AG09309 (cell line): ENCODE measurements at regions not wholly inside any gene's neighbourhood (a gene's known extent, or its start where the extent isn't known, plus 50 kb on each side); places are given as distances from the start of the nearest gene placed in this dataset.
"Not testable (repeated sequence)": the region's sequence is repeated elsewhere in the genome, so short reads cannot be mapped to it uniquely, and the experiment has no call there.

Source experiments
- DNase-seq: peaks from one replicate; pipeline ENCODE4 v3.0.0-alpha.2; 2010; ENCODE audit warnings: low read depth
- H3K4me3 ChIP-seq: 2 replicates; pipeline ENCODE4 v1.5.1; 2011; ENCODE audit warnings: mild to moderate bottlenecking, low read depth, low read length, moderate library complexity; ENCODE audit not compliant: control insufficient read depth
- TF ChIP-seq, protein P1 (sequence below): IDR thresholded peaks from 2 replicates; pipeline ENCODE4 v1.5.1; 2011; ENCODE audit warnings: mild to moderate bottlenecking, low read depth, low read length, inconsistent platforms; ENCODE audit not compliant: insufficient read depth, control insufficient read depth; ENCODE audit errors: missing control alignments

DNA sequence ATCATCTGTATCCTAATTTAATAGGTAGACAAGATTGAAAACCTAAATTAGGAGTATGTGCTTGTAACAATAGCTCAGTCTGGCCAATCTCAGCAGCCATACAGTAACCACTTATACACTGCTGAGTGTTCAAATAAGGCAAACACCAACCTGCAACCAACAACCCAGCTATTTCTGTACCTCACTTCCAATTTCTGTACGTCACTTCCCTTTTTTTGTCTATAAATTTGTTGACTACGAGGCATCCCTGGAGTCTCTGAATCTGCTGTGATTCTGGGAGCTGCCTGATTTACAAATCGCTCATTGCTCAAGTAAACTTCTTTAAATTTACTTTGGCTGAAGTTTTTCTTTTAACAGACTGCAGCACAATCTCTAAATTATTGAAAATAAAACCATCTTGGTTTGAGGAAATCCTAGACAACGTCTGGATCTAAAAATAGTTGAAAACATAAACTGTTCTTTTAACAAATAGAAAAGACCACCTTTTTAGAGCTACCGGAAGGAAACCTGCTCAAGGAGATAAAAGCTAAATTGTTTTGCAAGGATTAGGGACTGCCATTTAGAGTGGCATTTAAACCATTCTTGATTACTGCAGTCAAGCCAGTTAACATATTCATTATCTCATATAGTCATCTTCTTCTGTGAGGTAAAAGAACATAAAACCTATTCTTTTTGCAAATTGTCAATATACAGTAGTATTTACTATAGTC lies 778.1 kb downstream of the SH3BGRL start:
- H3K4me3 ChIP-seq, result no peak overlapping the region
- TF ChIP-seq, protein P1, sequence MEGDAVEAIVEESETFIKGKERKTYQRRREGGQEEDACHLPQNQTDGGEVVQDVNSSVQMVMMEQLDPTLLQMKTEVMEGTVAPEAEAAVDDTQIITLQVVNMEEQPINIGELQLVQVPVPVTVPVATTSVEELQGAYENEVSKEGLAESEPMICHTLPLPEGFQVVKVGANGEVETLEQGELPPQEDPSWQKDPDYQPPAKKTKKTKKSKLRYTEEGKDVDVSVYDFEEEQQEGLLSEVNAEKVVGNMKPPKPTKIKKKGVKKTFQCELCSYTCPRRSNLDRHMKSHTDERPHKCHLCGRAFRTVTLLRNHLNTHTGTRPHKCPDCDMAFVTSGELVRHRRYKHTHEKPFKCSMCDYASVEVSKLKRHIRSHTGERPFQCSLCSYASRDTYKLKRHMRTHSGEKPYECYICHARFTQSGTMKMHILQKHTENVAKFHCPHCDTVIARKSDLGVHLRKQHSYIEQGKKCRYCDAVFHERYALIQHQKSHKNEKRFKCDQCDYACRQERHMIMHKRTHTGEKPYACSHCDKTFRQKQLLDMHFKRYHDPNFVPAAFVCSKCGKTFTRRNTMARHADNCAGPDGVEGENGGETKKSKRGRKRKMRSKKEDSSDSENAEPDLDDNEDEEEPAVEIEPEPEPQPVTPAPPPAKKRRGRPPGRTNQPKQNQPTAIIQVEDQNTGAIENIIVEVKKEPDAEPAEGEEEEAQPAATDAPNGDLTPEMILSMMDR, result no peak
- no peak for DNase-seq

DNA sequence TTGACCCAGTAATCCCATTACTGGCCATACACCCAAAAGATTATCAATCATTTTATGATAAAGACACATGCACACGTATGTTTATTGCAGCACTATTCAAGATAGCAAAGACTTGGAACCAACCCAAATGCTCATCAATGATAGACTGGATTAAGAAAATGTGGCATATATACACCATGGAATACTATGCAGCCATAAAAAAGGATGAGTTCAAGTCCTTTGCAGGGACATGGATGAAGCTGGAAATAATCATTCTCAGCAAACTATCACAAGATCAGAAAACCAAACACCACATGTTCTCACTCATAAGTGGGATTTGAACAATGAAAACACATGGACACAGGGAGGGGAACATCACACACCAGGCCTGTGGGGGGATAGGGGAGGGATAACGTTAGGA lies 785.3 kb downstream of the SH3BGRL start:
- H3K4me3 ChIP-seq, DNase-seq: not testable (repeated sequence)

DNA sequence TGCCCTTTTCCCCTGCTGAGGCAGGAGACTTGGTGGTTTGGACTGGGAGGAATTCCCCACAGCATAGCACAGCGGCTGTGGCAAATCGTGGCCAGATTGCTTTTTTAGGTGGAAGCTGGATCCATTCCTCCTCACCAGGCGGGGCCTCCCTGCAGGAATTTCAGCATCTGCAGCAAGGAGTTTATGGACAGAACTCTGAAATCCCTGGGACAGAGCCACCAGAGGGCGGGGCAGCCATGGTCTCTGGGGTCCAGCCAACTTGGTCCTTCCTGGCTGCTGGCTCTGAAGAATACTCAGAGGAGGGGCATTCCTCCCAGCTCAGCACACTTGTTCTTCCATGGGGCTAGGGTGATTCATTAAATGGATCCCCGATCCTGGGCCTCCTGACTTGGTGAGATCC lies 794.3 kb downstream of the SH3BGRL start:
- no peak for DNase-seq
- no peak overlapping the region for H3K4me3 ChIP-seq
- TF ChIP-seq, protein P1, result no peak

DNA sequence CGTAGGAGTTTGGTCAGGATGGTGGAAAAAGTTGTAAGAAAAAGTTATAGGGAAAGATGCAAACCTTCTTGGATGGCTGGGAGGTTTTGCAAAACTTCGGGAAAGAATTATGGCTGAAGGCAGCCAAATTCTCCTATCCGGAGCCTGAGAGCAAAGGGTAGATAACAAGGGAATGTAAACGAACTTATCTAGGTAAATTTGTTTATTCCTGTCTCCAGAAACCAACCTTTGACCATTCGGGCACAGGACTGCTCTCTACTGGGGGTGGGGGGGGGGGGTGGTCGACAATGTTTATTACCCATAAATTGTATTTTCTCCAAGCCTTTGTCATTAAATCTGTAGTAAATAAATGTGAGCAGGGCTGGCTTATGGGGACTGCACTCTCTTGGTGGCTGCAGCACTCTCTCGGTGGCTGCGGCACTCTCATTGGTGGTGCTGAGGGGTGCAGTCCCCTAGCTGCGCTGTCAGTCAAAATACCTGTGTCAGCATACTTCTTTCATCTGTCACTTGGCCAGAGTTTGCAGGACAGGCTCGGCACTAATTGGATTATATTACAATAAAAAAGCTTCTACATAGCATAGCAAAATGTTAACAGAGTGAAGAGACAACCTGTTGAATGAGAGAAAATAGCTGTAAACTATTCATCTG lies 827.8 kb downstream of the SH3BGRL start:
- DNase-seq, result no peak
- TF ChIP-seq, protein P1, result no peak
- no peak overlapping the region for H3K4me3 ChIP-seq

DNA sequence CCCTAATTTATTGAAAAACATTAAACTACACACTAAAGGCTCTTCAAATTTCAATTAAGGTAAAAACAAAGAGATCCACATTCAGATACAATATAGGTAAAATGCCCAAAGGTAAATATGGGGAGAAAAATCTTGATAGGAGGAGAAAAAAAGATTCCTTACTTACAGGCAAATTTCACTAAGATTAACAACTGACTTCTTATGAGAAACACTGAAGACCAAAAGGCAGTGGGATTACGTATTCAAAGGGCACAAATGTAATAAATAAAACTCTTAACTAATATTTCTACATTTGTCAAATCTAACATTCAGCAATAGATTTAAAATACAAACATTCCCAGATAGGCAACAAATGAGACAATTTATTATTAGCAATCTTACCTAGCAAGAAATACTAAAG lies 829.3 kb downstream of the SH3BGRL start:
- no peak overlapping the region for H3K4me3 ChIP-seq
- DNase-seq, result no peak
- TF ChIP-seq, protein P1, result no peak

DNA sequence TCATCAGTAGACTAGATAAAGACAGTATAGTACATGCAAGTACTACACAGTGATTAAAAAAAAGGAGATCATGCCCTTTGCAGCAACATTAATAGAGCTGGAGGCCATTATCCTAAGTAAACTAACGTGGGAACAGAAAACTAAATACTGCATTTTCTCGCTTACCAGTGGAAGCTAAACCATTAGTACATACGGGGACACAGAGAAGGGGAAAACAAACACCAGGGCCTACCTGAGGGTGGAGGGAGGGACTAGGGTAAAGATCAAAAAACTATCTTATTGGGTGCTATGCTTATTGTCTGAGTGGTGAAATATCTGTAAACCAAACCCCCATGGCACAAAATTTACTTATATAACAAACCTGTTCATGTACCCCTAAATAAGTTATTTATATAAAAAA lies 836.9 kb downstream of the SH3BGRL start:
- DNase-seq, result no peak
- no peak overlapping the region for H3K4me3 ChIP-seq
- TF ChIP-seq, protein P1, result no peak

DNA sequence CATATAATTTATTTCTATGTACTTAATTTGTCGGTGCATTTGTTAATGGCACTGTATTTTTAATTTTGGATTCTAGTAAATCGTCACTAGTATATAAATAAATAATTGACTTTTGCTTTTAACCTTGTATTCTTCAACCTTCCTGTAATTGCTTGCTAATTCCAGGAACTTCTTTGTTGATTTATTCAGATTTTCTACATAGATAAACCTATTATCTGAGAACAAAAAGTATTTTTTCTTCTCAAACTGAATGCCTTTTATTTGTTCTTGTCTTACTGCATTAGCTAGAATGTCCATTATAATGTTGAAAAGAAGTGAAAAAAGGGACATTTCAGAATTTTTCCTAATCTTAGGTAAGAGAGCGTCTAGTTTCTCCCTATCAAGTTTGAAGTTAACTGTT lies 839.1 kb downstream of the SH3BGRL start:
- no peak for DNase-seq
- no peak overlapping the region for H3K4me3 ChIP-seq
- TF ChIP-seq, protein P1, result no peak
